Dedifferentiated amniotic fluid mesenchymal stem cell (primary cell): ENCODE measurements at regions not wholly inside any gene's neighbourhood (a gene's known extent, or its start where the extent isn't known, plus 50 kb on each side); places are given as distances from the start of the nearest gene placed in this dataset.

ENCODE experiments used
- DNase-seq: peaks from one replicate; pipeline ENCODE4 v3.0.0-alpha.2; 2016; ENCODE audit errors: extremely low spot score

- no peak for DNase-seq
Observed at GRCh38 chr2:20560011-20560410, 90.9 kb downstream of the HS1BP3 start.

DNA sequence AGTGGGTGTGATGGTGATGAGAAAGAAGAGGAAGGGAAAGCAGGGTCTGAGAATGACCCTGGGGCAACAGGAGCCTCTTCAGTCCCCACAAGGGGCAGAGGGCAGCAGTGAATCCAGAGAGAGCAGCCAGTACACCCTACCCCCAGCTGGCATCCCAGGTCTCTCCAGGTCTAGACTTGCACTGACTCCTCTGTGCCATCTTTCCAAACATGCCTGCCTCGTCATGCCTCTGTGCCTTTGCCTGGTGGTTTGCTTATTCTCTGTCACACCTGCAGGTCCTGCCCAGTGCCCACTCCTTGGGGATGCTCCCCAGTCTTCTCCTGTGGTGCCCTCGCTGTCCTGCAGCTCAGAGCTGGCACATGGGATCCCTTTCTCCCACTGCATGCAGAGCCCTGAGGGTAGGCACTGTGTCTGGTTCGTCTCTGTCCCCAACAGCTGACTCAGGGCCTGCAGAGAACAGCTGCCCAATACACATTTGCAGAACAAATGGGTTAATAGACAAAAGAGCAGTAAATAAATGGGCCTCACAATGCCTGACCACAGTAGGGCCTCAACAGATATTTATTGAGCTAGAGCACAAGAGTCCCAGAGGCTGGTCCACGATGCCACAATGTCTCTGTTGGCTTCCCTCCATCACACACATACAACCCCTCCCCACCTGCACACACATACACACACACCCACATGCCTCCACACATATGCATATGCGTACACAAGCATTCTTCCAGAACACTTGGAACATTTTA, 89.8 kb downstream of the HS1BP3 start:
- DNase-seq, result no peak

- DNase-seq, result peak; percentile 39
Observed at GRCh38 chr2:20561637-20562454, 89.1 kb downstream of the HS1BP3 start.

- DNase-seq, result no peak
Observed at GRCh38 chr2:20562540-20563225, 88.2 kb downstream of the HS1BP3 start.

DNA sequence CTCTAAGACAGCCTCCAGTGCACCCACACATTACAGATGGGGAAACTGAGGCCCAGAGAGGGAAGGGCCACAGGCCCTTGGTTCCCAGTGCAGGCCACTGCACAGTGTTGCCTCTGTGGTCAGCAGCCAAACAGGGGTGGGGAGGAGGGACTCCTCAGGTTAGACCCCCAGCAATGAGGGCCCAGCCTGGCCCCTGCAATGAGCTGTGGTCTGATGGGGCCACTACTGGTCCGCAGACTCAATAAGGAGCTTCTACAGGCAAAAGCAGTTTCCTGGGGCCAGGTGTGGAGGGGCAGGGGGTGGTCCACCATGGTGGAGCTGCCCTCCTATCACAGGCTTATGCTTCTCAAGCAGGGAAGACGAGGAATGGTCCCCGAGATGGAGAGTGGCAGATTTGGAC, 87.6 kb downstream of the HS1BP3 start:
- no peak for DNase-seq

- no peak for DNase-seq
Observed at GRCh38 chr2:20563833-20564232, 87.1 kb downstream of the HS1BP3 start.

DNA sequence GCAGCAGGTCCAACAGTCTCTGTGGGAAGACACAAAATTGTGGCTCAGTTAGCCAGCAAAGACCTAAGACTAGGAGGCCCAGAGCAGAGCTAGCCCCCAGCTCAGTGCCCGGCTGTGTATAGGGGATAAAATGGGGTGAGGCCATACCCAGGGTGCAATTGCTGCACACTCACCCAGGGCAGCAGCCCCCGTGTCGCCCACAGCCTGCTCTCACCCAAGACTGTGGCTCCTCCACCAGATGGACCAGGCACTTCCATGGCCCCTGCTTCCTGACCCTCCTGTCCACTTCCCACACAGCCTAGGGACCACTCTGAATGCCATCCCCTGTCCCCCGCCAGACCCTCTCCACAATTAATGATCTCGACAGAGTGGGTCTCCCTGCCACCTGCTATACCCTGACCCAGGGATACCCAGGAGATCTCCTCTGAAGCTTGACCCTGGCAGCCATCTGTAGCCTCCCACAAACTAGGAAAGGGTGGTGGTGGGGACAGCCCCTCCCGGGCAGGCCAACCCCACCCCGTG, 85.7 kb downstream of the HS1BP3 start:
- DNase-seq, result no peak

GRCh38 chr2:20565623-20566236, 85.2 kb downstream of the HS1BP3 start:
- DNase-seq, result no peak

- no peak for DNase-seq
Observed at GRCh38 chr2:20566331-20566730, 84.6 kb downstream of the HS1BP3 start.

GRCh38 chr2:20567159-20567925, 83.6 kb downstream of the HS1BP3 start:
- no peak for DNase-seq
